Stimulated activated CD8-positive, alpha-beta memory T cell treated with anti-CD3 and anti-CD28 coated beads, Interleukin-7, amount 100 ng/mL, for 4 hours (primary cell): ENCODE measurements at regions not wholly inside any gene's neighbourhood (a gene's known extent, or its start where the extent isn't known, plus 50 kb on each side); places are given as distances from the start of the nearest gene placed in this dataset.

Experiments used
- DNase-seq, 2 donors: peaks; one replicate each; pipeline ENCODE4 v3.0.0-alpha.2; 2020; ENCODE audit warnings: low read depth in 2 of 2

DNA sequence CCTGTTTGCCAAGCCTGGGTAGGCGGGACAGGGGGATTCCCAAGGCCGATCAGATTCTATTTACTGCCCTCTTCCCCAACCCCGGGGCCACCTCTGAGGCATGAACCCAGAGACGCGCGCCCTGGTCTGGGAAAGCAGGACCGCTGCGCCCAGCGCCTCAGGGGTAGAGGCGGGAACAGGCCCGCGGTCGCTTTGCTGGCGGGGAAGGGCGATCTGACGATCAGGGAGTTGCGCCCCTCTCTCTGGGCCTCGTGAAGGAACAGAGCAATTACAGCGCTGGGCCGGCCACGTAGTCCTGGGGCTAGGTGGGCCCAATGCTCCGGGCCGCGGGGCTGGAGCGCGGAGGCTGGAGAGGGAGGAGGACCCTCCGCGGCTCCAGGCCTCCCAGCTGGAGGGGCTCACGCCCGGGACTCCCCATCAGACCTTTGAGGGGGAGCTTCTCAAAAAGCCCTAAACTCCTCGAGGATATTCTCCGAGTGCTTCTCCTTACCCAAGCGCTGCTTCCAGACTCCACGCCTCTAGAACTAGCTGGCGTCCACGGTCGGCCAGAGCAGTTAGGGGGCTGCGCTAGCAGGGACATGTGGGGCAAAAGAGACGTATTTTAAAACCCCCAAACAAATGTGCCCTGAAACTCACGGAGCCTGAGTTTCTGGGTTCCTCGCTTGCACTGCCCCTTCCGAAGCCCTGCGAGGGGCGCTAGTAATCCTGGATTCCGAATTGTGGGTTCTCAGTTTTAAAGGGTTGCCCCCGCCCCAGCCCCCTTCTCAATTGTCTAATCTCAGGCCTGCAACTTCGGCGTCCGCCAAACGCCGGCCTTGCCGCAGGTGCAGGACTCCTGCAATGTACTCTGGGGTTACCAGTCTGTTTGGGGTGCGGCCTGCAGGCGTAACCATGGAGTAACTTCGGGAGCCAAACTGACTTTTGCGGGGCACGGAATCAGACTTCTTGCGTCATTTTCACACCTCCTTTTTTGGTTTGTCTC lies 57.6 kb downstream of the TMEM174 start:
- DNase-seq, result no peak

DNA sequence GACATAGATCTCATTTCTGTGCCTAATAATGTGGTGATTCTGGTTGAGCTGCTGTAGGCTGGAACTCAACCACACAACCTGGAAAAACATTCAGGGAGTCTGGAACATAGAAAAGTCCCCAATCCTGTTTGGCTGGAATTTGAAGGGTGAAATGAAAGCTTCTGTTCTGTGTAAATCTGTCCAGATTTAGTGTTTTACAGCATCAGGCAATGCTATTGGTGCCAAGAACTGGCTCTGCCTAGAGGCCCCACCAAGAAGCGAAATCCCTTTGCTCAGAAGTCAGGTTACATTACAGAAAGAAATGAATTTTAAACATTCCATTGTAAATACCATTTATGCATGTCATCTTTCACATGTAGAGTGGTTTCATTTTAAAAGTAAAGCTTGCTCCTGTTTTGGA lies 56.3 kb downstream of the TMEM174 start:
- DNase-seq, result no peak

DNA sequence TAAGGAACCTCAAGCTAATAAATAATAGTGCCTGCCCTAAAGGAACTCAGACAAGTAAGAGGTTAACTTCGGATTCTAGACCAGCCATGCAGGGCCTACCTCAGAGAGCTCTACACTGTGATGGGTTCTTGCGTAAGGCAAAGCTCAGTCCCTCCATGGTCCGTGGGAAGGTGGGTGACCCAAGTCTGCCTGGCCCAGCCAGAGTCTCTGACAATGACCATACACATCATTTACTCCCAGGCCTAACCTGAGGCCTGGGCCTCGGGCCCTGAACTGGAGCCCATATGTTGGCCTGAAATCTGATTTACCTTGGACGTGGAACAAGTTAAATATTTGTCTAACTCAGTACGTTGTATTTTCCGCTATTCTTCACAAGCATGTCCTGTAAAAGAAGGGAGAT lies 55.1 kb downstream of the TMEM174 start:
- no peak for DNase-seq
